OCI-LY1 (cell line): ENCODE measurements at regions not wholly inside any gene's neighbourhood (a gene's known extent, or its start where the extent isn't known, plus 50 kb on each side); places are given as distances from the start of the nearest gene placed in this dataset.

Experiments used
- H2AFZ ChIP-seq: fragments of 200-600 bp; sonication (generic), shearing (Covaris generic); 2 replicates; pipeline ENCODE4 v1.6.0; 2014; ENCODE audit warnings: antibody characterized with exemption, mild to moderate bottlenecking, low read length
- H3F3A ChIP-seq: fragments of 200-600 bp; sonication (generic), shearing (Covaris generic); 2 replicates; pipeline ENCODE4 v1.6.0; 2014; ENCODE audit warnings: mild to moderate bottlenecking, antibody characterized with exemption, low read length, moderate library complexity; ENCODE audit not compliant: insufficient read depth
- H3K27ac ChIP-seq: fragments of 200-600 bp; sonication (generic); 2 replicates; pipeline ENCODE4 v1.5.1; 2014; ENCODE audit warnings: low read length, mixed run types, mild to moderate bottlenecking, low read depth; ENCODE audit not compliant: poor library complexity, severe bottlenecking
- H3K27me3 ChIP-seq: fragments of 200-600 bp; sonication (generic); 2 replicates; pipeline ENCODE4 v1.6.0; 2014; ENCODE audit warnings: antibody characterized with exemption, mild to moderate bottlenecking, low read length, moderate library complexity; ENCODE audit not compliant: insufficient read depth
- H3K36me3 ChIP-seq: fragments of 200-600 bp; sonication (generic); 2 replicates; pipeline ENCODE4 v1.6.1; 2014; ENCODE audit warnings: mild to moderate bottlenecking, antibody characterized with exemption, low read length, moderate library complexity, mixed read lengths; ENCODE audit not compliant: insufficient read depth
- H3K4me1 ChIP-seq: fragments of 200-600 bp; sonication (generic); 2 replicates; pipeline ENCODE4 v1.5.1; 2014; ENCODE audit warnings: mild to moderate bottlenecking, low read length, moderate library complexity; ENCODE audit not compliant: insufficient read depth, severe bottlenecking
- H3K4me2 ChIP-seq: fragments of 200-600 bp; sonication (generic), shearing (Covaris generic); 2 replicates; pipeline ENCODE4 v1.6.1; 2014; ENCODE audit warnings: low read length
- H3K4me3 ChIP-seq: fragments of 200-600 bp; sonication (generic); 2 replicates; pipeline ENCODE4 v1.5.1; 2014; ENCODE audit warnings: low read length, low read depth, mild to moderate bottlenecking, mixed read lengths; ENCODE audit not compliant: poor library complexity, severe bottlenecking
- H3K79me2 ChIP-seq: fragments of 200-600 bp; shearing (Covaris generic); 2 replicates; pipeline ENCODE4 v1.6.1; 2016; ENCODE audit warnings: mixed run types, low read length, mixed read lengths; ENCODE audit not compliant: insufficient read depth
- H3K9ac ChIP-seq: fragments of 200-600 bp; sonication (generic), shearing (Covaris generic); 2 replicates; pipeline ENCODE4 v1.6.1; 2014; ENCODE audit warnings: mild to moderate bottlenecking, low read length, mixed read lengths
- H3K9me2 ChIP-seq: fragments of 200-600 bp; sonication (generic), shearing (Covaris generic); 2 replicates; pipeline ENCODE4 v1.6.1; 2014; ENCODE audit warnings: low read depth, mild to moderate bottlenecking, low read length, mixed read lengths
- H3K9me3 ChIP-seq: fragments of 200-600 bp; shearing (Covaris generic); 2 replicates; pipeline ENCODE4 v1.6.1; 2014; ENCODE audit warnings: low read length, mixed read lengths
- H4K20me1 ChIP-seq: fragments of 200-600 bp; sonication (generic), shearing (Covaris generic); 2 replicates; pipeline ENCODE4 v1.6.0; 2016; ENCODE audit warnings: mild to moderate bottlenecking, low read length; ENCODE audit not compliant: insufficient read depth
- CTCF ChIP-seq: fragments of 200-600 bp; sonication (generic), shearing (Covaris generic); IDR thresholded peaks from 2 replicates; pipeline ENCODE4 v1.5.1; 2017; ENCODE audit warnings: mild to moderate bottlenecking, antibody characterized with exemption, low read length, moderate library complexity, mixed read lengths
- EZH2 ChIP-seq: fragments of 200-600 bp; sonication (generic), shearing (Covaris generic); IDR thresholded peaks from 2 replicates; pipeline ENCODE4 v1.8.0; 2017; ENCODE audit warnings: borderline replicate concordance, mixed run types, mild to moderate bottlenecking, antibody characterized with exemption, low read length, moderate library complexity, mixed read lengths

- H3K79me2 ChIP-seq = no peaks in the 10 kb centered on the region
- no peaks in the 10 kb centered on the region for H3F3A ChIP-seq
- H3K9ac ChIP-seq = no peak overlapping the region
- no peak overlapping the region for H3K4me2 ChIP-seq
- no peaks in the 10 kb centered on the region for H3K4me1 ChIP-seq
- no peaks in the 10 kb centered on the region for H3K27me3 ChIP-seq
- TF ChIP-seq CTCF = no peak
- no peak for TF ChIP-seq EZH2
- no peak overlapping the region for H3K4me3 ChIP-seq
- no peaks in the 10 kb centered on the region for H4K20me1 ChIP-seq
- no peak overlapping the region for H2AFZ ChIP-seq
- H3K36me3 ChIP-seq = no peaks in the 10 kb centered on the region
- no peaks in the 10 kb centered on the region for H3K9me2 ChIP-seq
- no peak overlapping the region for H3K27ac ChIP-seq
- no peaks in the 10 kb centered on the region for H3K9me3 ChIP-seq
Observed at GRCh38 chr16:59540621-59541020, 806.5 kb upstream of the GOT2 start.

- Histone ChIP-seq H3K27me3 (no peaks in the 10 kb centered on the region), H3K27ac (no peak overlapping the region), H3K36me3 (no peaks in the 10 kb centered on the region), H3K4me2 (no peak overlapping the region), H3K9me2 (no peaks in the 10 kb centered on the region), H2AFZ (no peak overlapping the region), H3K4me3 (no peak overlapping the region), H3K4me1 (no peaks in the 10 kb centered on the region), H3K9me3 (no peaks in the 10 kb centered on the region), H4K20me1 (no peaks in the 10 kb centered on the region), H3F3A (no peaks in the 10 kb centered on the region), H3K9ac (no peak overlapping the region), H3K79me2 (no peaks in the 10 kb centered on the region)
- TF ChIP-seq CTCF (no peak), EZH2 (no peak)
Observed at GRCh38 chr16:59535298-59535697, 801.2 kb upstream of the GOT2 start.

GRCh38 chr16:59527206-59527997, 793.3 kb upstream of the GOT2 start:
- Histone ChIP-seq H3K4me2 (no peak overlapping the region), H4K20me1 (no peaks in the 10 kb centered on the region), H3K36me3 (no peaks in the 10 kb centered on the region), H3K9me3 (no peaks in the 10 kb centered on the region), H3K4me1 (no peaks in the 10 kb centered on the region), H3K9me2 (no peaks in the 10 kb centered on the region), H2AFZ (no peak overlapping the region), H3K9ac (no peak overlapping the region), H3K27me3 (no peaks in the 10 kb centered on the region), H3K4me3 (no peak overlapping the region), H3K27ac (no peak overlapping the region), H3K79me2 (no peaks in the 10 kb centered on the region), H3F3A (no peaks in the 10 kb centered on the region)
- TF ChIP-seq CTCF (no peak), EZH2 (no peak)
